DND-41 (cell line): ENCODE measurements at regions not wholly inside any gene's neighbourhood (a gene's known extent, or its start where the extent isn't known, plus 50 kb on each side); places are given as distances from the start of the nearest gene placed in this dataset.

Experiments used
- CTCF ChIP-seq: IDR thresholded peaks from 2 replicates; pipeline ENCODE4 v1.5.1; 2012; ENCODE audit warnings: borderline replicate concordance, low read length, moderate library complexity, mild to moderate bottlenecking; ENCODE audit not compliant: poor library complexity, severe bottlenecking; ENCODE audit errors: extremely low read depth
- EZH2 ChIP-seq: IDR thresholded peaks from 3 replicates; pipeline ENCODE4 v1.6.1; 2012; ENCODE audit warnings: borderline replicate concordance, low read depth, mild to moderate bottlenecking, moderate library complexity, low read length, inconsistent platforms; ENCODE audit not compliant: severe bottlenecking

- TF ChIP-seq CTCF (no peak), EZH2 (no peak)
Measured at GRCh38 chr5:115052948-115053347, 116.8 kb downstream of the TRIM36 start.
